WI38 (cell line): ENCODE measurements at regions not wholly inside any gene's neighbourhood (a gene's known extent, or its start where the extent isn't known, plus 50 kb on each side); places are given as distances from the start of the nearest gene placed in this dataset.

ENCODE experiments used
- H3K4me3 ChIP-seq: 2 replicates; pipeline ENCODE4 v1.5.1; 2011; ENCODE audit warnings: low read depth, mild to moderate bottlenecking, control low read depth, low read length
- CTCF ChIP-seq: IDR thresholded peaks from 2 replicates; pipeline ENCODE4 v1.5.1; 2012; ENCODE audit warnings: low read depth, mild to moderate bottlenecking, control low read depth, low read length

GRCh38 chr20:52483382-52483781 lies 291.8 kb upstream of the ZFP64 start:
- H3K4me3 ChIP-seq, result no peak overlapping the region
- no peak for TF ChIP-seq CTCF

- no peak for TF ChIP-seq CTCF
- no peak overlapping the region for H3K4me3 ChIP-seq
Measured at GRCh38 chr20:52482044-52482443, 290.5 kb upstream of the ZFP64 start.

- H3K4me3 ChIP-seq, result no peak overlapping the region
- no peak for TF ChIP-seq CTCF
Measured at GRCh38 chr20:52481443-52481842, 289.9 kb upstream of the ZFP64 start.

- TF ChIP-seq CTCF, result no peak
- H3K4me3 ChIP-seq, result no peak overlapping the region
Measured at GRCh38 chr20:52476074-52476750, 284.6 kb upstream of the ZFP64 start.

- no peak for TF ChIP-seq CTCF
- H3K4me3 ChIP-seq, result no peak overlapping the region
Measured at GRCh38 chr20:52473186-52473585, 281.6 kb upstream of the ZFP64 start.

GRCh38 chr20:52470561-52470960 lies 279.0 kb upstream of the ZFP64 start:
- H3K4me3 ChIP-seq, result no peak overlapping the region
- no peak for TF ChIP-seq CTCF

GRCh38 chr20:52469128-52469527 lies 277.5 kb upstream of the ZFP64 start:
- no peak for TF ChIP-seq CTCF
- H3K4me3 ChIP-seq, result no peak overlapping the region
